Left renal pelvis (tissue), 4 donors: ENCODE measurements at regions not wholly inside any gene's neighbourhood (a gene's known extent, or its start where the extent isn't known, plus 50 kb on each side); places are given as distances from the start of the nearest gene placed in this dataset.

ENCODE experiments used
- DNase-seq, 4 donors: peaks; one replicate each; pipeline ENCODE4 v3.0.0-alpha.2; 2013; ENCODE audit warnings: low read depth in 4 of 4, low spot score in 3 of 4

DNA sequence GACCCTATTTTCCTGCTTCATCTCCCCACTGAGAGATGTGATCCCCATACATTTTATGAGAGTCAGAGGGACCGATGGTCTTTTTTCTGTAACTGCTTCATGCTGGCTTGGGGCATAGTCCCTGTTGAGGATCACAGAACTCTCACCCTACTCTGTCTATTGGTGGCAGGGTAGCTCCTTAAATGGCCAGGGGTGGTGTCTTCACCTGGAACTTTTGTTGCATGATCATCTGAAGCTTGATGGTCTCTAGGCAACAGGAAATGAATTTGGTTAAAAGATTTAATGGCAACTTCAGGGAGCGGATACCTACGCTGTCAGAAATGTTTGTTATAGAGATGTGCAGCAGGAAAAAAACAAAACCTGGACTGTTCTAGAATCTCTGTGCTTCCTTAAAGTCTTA, 87.0 kb upstream of the GLIS3 start:
- no peak for DNase-seq

DNA sequence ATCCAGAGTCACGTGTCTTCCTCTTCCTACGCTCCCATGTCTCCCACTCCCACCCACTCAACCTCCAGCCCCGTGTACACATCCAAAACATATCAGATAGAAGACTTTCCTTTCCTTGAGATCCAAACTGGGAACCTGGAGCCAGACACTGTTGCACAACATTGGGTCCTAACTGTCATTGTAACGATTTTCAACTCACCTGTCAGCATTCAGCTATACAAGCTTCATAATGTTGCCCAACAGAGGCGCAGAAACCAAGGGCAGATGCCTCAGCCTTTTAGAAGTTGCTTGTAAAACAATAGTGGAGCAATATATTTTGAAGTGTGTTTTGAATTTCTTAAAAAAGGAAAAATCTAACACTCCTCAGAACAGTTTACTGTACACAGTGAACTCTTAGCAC, 84.9 kb upstream of the GLIS3 start:
- no peak for DNase-seq

DNA sequence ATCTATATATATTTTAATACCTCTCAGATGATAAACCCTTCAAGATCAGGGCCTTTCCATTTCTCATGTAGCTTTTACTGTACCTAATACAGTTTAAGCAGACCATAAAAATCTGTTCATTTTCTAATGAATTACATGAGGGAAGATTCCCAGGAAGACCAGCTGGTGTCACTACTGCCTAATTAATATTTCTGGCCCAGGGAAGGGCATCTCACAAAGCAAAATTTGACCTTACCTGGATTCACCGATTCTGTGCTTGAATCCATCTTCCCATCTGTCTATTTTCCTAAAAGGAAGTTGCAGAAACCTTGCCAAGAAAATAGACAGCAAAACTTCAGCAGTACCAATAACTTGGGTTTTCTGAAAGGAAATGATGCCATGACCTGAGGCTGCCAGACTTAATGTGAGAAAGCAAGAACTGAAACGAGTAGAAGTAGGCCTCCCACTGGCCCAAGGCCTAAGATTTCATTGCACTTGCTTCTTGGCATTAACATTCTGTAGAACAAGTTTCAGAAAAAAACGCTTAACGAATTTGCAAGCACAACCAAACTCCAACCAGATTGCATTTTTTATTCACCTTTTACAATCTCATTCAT, 83.0 kb upstream of the GLIS3 start:
- DNase-seq = no peak

DNA sequence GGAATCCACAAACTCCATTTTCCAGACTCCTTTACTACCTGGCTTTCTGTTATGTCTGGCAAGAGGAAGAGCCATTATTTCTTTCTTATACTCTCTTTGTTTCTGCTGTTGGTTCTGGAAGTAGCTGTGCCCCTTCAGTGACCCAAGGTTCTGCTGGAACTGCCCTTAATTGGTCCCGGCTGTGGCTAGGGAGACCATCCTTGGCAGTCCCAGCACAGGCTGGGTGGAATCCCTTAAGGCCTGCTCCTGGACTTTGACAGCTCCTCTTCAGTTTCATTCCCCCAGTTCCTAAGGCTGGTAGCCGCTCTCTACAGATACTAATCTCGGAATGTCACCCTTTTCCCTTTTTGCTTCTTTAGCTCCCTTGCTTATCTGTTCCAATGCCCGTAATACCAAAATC, 81.9 kb upstream of the GLIS3 start:
- DNase-seq = no peak

DNA sequence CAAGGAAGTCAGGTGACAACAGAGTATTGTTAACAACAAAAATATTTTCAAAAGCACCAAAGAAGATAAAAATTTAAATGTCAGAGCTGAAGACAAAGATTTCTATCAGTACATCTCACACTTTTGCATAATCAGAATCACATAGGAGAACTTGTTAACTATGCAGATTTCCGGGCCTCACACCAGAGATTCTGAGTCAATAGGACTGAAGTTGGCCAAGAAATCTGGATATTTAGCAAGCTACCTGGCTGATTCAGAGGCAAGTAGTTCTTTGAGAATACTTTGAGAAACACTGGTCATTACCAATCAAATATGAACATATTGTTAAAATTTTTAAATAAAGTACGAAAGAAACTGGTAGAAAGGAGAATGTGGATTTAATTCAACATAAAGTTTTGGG, 80.5 kb upstream of the GLIS3 start:
- DNase-seq = no peak

DNA sequence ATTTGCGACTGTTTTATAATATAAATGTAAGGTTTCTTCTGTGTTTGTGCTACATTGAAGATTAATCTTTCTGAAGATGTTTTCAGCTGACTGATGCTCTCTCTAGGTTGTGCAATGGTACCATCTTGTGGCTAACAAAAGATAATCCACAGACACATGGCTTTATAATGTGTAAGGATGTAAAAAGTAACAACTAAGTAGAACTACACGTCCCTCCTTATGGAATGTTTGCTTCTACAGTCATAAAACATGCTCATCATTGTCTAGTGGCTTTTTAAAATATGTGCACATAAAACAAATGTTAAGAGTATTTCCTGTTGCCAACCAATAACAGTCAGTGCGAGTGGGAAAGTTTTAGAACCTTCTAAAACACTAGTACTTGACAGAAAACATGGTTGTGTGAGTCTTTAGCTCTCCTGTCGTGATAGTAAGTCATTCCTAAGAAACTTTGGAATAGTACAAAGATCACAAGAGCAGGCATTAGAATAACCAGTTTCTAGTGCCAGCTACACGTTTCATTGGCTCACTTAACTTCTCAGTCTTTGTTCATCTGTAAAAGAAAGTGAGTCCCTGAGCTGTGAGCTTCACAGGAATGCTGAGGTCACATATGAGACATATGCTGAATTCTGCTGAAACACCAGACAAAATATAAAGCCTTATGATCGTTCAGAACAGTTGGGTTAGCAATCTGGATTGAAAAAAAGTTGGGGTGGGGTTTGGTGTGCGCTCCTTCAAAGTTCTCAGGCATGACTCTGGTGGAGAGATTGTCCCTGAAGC, 75.7 kb upstream of the GLIS3 start:
- DNase-seq = peak in 2 of 4 donors; percentile 8 to 20

DNA sequence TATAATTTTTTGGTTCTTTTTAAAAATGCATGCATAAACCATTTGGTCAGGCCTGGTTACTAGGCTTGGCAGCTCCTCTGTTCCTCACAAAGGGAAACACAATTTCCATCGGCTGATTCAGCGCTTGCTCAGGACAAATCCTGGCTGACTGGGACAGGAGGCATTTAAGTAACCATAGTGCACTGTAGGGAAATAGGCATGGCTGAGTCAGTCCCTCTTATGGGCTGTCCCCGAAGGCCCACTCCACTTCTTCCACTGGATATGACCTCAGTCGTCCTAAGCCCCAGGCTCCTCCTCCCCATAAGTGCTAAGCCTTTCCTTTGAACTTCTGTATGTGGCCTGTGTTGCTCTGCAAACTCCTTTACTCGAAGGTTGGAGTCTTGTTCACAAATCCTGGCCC, 71.2 kb upstream of the GLIS3 start:
- DNase-seq = no peak

DNA sequence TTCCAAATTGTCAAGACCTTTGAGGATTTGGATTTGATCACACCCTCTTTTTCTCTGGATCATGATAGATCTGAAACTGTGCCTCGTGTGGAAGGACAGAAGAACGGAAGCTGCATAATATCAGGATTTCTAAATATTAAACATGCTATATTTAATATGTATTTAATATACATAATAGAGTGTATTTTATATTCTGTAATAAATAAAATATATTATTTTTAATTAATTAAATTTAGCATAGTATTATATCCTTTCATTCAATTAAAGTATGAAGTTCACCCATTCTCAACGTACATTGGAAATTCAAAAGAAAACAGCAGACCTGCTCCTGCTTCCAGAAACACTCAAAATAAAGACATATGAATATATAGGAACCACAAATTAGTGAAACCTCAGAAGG, 70.6 kb upstream of the GLIS3 start:
- DNase-seq = no peak

DNA sequence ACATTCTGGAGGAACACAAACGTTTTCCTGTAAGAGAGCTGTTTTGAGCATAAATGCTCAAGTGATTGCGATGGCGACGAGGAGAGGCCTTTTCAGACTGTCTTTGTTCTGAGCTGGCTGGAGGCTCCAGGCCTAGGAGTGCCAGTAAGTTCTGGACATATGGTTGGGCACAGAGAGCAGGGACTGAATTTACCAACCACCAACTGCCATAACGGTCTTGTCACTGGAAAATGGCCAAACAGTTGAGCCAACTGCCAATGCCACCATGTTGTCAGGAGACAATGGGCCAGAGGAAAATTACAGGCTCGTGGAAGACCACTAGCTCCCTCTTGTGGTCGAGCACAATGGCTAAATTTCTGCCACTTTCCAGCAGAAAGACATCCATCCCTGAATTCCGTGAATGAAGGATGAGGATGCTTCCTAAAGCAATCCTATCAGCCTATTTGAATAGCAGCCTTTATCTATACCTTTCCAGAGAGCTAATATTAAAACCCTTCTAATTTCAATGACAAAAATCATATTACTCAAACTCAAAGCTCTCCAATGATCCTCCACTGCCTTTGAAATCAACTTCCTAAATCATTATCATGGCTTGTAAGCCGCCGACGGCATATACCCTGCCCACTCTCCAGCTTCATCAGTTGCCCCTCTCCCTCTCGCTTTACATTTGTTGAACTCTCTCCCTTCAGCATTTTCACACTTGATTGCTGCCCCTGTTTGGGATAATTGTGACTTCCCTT, 66.9 kb upstream of the GLIS3 start:
- DNase-seq = no peak

DNA sequence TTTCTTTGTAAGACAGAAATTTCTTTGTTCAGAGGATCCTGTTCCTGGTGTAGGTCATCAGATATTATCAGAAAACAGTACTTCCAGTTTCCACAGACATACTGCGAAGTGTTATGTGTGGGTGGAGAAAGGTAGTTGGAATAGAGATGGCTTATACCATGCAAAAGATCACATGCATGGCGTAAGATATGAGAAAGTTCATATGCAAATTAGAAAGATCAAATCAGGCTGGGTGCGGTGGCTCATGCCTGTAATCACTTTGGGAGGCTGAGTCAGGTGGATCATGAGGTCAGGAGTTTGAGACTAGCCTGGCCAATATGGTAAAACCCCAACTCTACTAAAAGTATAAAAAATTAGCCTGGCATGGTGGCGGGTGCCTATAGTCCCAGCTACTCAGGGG, 65.2 kb upstream of the GLIS3 start:
- DNase-seq = no peak

DNA sequence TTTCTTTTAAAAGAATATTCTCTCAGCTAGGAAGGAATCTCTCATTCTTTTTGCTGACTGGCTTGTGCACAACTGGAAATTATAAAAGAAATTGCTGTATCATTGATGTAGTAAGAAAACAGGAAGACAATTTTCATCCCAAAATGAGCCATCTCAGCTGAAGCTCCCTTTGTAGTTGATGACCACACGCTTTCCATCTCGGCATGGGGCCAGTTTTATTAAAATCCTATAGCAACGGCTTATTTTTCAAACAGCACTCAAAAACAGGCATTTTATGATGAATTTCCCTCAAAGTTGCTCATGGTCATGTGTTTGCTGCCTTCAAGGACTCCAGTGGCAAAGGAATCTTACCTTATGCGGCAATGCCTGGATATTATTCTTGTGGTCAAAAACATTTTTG, 62.4 kb upstream of the GLIS3 start:
- DNase-seq = no peak

DNA sequence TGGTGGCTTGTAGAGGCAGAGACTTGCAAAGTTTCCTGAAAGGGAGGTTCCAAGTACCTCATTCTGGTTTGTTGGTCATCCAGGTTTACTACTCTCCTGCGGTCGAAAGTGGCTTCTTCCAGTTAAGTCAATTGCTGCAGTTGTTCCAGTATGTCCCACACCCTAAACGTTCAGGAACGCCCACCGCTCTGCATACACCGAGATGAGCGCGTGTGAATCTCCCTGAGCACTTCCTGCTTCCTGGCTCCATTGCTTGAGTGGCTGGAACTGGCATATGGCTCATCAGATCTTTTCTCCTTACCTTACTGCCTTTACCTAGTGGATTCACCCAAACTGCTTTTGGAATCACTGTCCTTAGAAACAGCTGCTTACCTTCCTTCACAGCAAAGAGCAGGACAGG, 59.1 kb upstream of the GLIS3 start:
- no peak for DNase-seq

DNA sequence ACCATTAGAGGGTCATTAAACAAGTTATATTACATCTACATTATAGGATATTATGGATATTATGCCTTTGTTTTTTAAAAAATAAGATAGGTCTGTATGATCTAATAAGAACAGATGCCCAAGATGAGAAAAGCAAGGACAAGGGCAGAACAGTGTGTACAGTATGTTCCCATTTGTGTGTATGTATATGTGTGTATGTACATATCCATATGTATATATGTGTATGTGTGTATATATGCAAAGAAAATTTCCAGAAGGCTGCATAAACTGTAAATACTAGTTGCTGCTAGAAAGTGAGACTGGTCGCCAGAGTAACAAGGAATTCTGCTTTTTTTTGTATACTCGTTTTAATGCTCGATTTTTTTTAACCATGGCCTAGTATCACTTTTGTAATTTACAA, 58.1 kb upstream of the GLIS3 start:
- no peak for DNase-seq

DNA sequence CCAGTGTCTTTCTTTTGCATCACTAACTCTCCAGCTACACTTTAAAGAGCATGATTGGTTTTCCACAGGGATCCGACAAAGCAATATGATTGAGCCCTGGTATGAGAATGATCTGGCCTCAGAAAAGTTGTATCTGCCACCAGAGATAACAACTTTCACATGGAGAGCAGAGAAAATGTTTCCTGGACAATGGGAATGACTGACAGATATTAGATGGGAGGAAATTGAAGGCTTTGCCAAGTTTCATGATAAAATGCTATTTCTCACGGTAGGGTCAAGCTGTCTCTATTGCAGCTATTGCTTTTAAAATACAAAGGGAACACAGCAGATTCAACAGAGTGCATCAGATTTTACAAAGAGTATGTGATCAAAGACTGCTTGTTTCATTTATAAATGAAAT, 56.4 kb upstream of the GLIS3 start:
- no peak for DNase-seq

DNA sequence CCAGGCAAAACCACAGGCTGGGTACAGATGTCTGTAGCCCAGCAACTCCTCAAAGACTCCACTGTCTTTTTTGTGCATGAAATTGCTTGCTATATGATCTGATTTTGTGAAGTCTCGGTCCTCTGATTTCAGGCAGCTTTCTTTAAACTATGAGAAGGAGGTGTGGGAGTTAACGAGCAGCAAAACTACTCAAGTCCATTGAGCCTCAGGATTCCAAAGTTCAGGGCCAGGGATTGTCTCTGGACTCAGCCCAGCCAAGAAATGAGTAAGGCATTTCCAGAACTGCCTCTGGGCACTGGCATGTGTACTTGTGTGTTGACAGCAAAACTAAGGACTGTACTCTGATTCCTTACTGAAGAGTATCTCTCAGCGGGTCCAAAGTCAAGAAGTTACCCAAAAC, 53.4 kb upstream of the GLIS3 start:
- DNase-seq = no peak

DNA sequence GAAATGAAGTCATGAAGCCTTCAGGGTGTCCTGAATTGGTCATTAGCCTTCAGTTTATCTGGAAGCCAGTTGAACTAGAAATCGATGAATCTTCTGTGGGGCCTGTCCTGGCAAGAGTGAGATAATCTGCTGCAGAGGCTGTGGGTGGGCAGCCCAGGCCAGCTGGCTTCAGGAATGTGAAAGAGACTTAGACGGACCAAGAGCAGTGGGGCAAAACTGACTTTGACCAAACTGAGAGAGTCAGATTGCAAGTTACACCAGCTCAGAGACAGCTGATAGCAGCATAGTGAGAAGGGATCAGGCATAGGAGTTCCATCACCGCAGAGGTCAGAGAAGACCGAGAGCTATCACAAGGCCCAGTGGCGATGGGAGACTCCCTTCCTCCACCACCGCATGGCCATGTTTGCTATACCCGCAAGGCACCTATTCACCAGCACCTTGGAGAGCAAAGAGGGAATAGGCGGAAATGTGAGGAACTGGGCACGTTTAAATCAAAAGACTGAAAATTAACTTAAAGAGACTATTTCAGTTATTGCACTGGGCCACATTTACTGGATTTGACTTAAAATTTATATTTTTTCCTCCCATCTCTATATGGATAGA, 50.0 kb upstream of the GLIS3 start:
- DNase-seq = no peak
